D341Med (cell line): ENCODE measurements at regions not wholly inside any gene's neighbourhood (a gene's known extent, or its start where the extent isn't known, plus 50 kb on each side); places are given as distances from the start of the nearest gene placed in this dataset.
"Not testable (repeated sequence)": the region's sequence is repeated elsewhere in the genome, so short reads cannot be mapped to it uniquely, and the experiment has no call there.

ENCODE experiments used
- DNase-seq: peaks from one replicate; pipeline ENCODE4 v3.0.0; 2012; ENCODE audit warnings: low spot score

DNA sequence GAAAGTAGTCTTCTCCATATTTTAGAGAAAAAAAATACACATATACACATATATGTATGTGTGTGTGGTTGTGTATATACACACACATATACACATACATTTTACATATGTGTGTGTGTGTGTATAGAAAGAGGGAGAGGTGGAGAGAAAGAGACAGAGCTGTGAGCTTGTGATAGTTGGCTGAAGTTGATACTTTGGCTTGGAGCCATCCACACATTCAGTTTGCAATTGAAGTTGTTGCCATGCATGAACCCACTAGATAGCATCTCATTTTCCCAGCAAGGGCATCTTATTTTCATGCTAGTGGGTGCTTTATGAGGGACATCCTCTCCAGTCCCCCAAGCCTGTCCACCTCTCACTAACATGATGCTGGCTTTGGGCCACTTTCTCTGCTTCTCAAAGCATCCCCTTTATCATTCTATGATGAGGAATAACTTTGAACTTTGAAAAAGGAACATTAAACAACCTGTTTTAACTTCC is 228.6 kb downstream of the ZNF621 start:
- no peak for DNase-seq

DNA sequence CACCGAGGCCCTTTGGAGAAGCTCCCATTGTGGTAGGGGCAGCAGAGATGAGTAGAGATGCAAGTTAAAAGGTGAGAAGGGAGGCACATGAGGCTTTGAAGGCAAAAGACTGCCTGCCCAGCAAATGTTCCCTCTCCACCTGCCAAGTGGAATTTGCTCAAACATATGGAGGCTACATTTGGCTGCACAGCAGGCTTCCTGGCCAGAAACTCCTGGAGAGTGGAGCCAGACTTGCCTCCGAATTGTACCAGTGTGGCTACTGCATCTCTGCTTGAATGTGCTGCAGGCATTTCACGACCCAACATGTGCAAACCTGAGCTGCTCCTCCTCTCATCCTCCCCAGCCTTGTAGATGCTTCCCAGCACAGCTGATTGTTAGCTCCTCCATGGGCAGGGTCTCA is 229.2 kb downstream of the ZNF621 start:
- no peak for DNase-seq

- DNase-seq, result no peak
Measured at GRCh38 chr3:40754994-40755393, 230.2 kb downstream of the ZNF621 start.

- DNase-seq, result no peak
Measured at GRCh38 chr3:40756500-40756899, 231.7 kb downstream of the ZNF621 start.

- not testable (repeated sequence) for DNase-seq
Measured at GRCh38 chr3:40762771-40763170, 238.0 kb downstream of the ZNF621 start.

DNA sequence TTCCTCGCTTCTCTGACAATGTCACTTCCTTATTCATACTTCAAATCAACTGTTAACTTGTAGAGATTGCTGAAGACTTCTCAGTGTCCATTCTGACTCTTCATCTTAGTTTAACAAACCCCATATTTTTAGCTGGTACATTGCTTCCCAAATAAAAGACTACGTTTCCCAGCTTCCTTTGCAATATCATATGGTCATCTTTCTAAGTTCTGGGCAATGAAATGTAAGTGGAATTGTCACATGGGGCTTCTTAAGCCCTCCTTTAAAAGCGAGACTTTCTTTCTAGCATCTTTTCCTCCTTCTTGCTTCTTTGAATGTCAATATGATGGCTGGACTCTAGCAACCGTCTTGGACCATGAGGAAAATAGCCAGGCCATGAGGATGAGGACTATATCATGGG is 239.0 kb downstream of the ZNF621 start:
- no peak for DNase-seq

DNA sequence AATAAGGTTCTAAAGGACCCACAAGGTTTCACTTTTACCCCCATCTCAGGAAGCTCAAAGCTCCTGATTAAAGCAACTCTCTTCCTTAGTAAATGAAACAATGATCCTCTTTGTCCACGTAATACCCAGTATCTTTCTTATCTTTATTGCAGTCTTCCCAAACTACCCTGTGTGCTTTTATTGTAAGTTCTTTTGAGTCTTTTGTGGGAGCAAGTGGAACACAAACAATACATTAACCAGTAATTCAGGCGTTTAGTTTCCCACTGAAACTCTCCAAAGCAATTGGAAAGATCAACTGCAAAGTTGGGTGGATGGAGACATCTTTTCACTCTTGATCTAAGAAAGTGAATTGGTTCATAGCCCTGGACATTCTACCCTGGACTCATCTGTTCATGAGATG is 240.0 kb downstream of the ZNF621 start:
- no peak for DNase-seq

DNA sequence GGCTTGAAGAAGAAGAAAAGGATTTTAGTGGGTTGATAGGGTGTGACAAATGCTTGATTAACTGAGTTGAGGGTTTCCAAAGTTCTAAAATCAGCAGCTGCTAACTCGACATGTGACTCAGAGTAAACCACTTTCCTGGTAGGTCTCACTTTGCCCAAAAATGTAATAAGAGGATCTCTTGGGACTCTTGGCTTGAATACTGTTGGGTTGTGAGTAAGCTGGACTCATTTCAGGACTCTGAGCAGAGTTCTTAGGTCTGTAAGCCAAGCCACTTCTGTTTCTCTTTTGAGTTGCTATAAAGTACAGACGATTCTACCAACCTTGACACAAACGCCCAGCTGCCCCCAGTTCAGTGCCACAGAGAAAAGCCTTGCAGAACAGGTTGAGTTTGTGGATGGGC is 241.1 kb downstream of the ZNF621 start:
- no peak for DNase-seq

- DNase-seq, result no peak
Measured at GRCh38 chr3:40766396-40766795, 241.6 kb downstream of the ZNF621 start.

DNA sequence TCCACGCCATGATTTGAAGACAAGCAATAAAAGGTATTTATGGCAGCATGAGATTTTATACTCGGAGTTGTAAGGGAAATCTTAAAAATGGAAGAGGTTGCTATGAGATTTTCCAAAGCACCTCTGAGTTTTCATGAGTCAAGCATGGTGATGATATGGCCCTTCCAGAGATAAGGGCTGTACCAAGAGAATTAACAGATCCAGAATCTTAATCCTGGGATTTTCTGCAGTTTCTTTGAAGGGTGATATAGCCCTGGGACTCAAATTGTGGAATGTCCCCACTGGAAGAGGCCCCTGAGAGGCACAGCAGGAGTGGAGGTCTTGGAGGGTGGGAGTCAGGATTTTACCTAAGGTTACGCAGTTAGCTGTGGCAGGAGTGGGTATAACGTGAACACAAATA is 243.3 kb downstream of the ZNF621 start:
- no peak for DNase-seq

DNA sequence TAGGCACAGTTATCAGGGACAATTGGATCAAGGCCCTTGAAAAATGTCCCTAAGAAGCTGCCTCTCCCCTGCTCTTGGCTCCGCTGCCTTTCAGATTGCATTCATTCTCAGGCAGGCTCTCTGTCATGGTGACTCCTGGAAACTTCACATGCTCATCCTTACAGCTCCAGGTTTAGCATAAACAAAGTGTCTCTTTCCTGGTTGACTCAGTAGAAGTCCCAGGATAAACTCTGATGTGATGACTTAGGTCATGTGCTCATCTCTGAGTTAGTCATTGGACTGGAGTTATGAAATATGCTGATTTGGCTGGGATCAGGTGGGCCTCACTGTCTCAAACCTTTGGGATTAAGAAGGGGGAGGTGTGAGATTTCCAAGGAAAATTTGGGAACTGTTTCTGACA is 243.8 kb downstream of the ZNF621 start:
- no peak for DNase-seq

GRCh38 chr3:40770061-40770460 is 245.3 kb downstream of the ZNF621 start:
- no peak for DNase-seq

DNA sequence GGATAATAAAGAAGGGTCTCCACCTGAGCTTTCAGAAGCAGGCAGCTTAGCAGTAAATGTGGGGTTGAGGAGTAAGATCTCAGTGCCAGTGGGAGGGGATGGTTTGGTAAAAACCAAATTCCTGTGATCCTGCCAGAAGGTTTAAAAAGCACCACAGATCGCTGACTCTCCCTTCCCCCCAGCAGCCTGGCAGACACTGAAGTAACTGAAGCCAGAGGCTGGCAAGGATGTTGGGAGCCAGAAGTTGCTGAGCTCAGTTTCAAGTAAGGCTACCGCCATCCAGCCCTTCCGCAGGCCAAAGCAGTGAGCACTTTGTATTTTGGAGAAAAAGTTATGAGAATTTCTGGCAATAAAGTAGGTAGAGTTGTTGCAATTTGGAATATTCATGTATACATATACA is 246.4 kb downstream of the ZNF621 start:
- DNase-seq, result no peak

- DNase-seq, result no peak
Measured at GRCh38 chr3:40779039-40779438, 254.3 kb downstream of the ZNF621 start.

GRCh38 chr3:40780291-40780924 is 255.6 kb downstream of the ZNF621 start:
- no peak for DNase-seq

DNA sequence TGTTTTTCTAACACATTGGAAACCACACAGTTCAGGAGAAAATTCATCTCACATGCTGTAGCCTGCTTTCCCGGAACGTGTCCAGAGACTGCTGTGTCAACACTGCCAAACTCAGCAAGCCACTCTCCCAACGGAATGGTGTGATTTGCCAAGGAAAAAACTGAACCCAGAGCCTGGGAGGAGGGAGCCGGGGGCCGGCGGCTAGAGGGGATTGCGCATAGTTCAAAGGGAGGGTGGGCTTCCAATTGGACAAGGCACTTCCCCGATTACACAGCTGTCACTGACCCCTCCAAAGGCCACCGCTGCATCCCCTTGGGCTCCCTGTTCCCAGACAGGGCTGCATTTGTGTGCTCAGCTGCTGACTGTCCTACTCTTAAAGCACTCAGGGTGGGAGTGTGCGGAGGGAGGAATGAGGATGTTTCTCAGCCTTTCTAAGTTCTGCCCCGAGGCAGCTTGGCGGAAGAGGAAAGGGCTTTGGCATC is 256.2 kb downstream of the ZNF621 start:
- DNase-seq, result no peak

- no peak for DNase-seq
Measured at GRCh38 chr3:40782111-40782721, 257.5 kb downstream of the ZNF621 start.

- no peak for DNase-seq
Measured at GRCh38 chr3:40790746-40791145, 266.0 kb downstream of the ZNF621 start.

- DNase-seq, result no peak
Measured at GRCh38 chr3:40793730-40794129, 269.0 kb downstream of the ZNF621 start.

DNA sequence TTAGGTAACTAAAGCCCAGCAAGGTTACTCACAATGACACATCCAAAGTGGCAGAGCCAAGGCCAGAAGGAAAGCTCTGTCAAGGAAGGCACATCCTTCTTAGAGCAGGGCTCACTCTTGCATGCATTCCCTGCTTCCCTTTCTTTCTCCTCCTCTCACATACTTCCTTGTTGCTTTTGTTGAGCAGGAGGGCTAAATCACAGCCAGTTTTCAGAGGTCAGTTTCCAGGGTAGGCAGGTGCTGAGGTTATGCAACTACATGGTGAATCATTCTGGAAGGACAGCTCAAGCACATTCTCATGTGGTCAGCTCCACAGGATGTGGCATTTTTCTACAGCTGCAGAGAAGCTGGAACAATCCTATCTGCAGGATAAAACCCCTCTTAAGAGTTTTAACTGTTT is 275.6 kb downstream of the ZNF621 start:
- no peak for DNase-seq

DNA sequence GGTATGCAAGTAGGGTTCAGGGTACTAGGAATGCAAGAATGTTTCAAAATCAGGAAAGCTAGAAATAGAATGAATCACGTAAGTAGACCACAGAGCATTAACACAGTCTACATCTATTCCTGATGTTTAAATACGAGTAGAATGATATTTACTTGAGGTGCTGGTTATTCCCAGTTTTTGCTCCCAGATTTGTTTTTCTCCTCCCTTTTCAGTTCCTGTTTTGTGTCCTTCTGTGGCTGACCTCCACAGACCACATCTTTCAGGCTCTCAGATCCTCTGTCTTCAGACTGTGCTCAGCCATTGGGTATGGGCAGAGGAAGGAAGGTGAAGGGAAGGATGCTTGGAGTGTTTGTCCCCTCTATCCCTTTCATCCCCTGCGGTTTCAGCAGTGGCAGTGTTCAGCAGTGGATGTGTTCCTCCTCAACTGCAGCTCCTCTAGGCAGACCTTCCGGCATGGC is 276.6 kb downstream of the ZNF621 start:
- DNase-seq, result no peak

- DNase-seq, result no peak
Measured at GRCh38 chr3:40803311-40803710, 278.6 kb downstream of the ZNF621 start.

DNA sequence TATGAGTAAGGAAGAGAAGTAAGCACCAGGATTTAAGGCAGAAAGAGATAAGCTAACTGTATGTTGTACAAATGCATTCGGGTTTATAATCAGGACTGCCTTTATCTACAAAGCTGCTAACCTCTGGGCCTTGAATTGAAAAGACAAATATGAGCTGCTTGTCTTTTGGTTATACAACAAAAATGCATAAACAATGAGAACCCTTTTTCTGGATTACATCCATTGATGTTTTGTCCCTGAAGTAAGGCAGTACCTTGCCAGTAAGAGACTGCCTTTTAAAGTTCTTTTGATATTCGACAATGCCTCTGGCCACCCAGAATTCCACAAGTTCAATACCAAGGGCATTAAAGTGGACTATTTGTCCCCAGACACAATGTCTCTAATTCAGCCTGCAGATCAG is 280.7 kb downstream of the ZNF621 start:
- no peak for DNase-seq

DNA sequence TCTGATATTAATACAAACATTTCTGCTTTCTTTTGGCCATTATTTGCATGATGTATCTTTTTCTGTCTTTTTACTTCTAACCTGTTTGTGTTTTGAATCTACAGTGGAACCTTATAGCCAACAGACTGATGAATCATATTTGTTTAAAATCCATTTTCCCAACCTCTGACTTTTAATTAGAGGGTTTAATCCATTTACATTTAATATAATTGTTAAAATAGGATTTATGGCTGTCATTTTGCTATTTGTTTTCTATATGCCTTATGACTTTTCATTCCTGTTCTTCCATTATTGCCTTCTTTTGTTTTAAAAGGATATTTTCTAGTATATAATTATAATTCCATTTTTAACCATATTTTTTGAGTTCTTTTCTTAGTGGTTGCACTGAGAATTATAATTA is 286.1 kb downstream of the ZNF621 start:
- DNase-seq, result no peak
